HG03045 (cell line): ENCODE measurements at regions not wholly inside any gene's neighbourhood (a gene's known extent, or its start where the extent isn't known, plus 50 kb on each side); places are given as distances from the start of the nearest gene placed in this dataset.

Source experiments
- ATAC-seq: cut with Tn5 transposase; IDR thresholded peaks from one replicate; pipeline ENCODE4 v1.9.1; 2021; ENCODE audit warnings: mild to moderate bottlenecking, moderate library complexity; ENCODE audit not compliant: unreplicated experiment

DNA sequence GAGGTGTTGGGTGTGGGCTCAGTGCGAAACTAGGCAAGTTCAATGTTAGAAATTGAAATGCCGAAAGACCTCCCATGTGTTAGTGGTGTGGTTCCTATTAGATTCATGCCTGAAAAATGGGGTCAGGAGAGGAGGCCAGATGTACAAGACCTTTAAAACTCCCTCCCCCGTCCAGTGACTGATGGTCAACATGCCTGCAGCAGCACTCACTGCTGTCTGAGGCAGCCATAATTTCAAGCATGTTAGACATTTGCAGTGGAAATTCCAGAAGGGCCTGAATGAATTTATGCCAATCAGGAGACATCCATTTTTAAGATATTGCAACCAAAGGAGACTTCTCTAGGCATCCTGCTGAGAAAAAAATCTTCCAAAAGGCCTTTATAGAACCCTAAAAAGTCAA is 426.9 kb upstream of the NBEA start:
- no peak for ATAC-seq

GRCh38 chr13:34521171-34521570 is 420.9 kb upstream of the NBEA start:
- ATAC-seq, result no peak

GRCh38 chr13:34522808-34523207 is 419.3 kb upstream of the NBEA start:
- ATAC-seq, result no peak

DNA sequence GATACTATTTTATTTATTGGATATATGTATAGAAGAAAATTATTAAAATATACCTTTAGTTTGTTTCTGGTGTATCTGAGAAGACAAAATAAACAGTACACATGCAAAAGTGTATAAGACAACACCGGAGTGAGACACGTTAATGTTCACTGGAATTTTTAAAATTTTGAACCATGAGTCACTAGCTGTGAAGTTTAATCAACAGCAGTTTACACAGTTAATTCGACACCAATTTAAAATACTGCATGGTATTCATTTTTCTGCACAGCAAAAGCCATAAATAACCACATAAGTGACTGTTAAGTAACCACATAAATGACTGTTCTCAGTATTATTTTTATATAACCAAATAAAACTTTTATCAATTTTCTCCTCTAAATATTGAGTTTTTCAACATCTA is 418.7 kb upstream of the NBEA start:
- no peak for ATAC-seq

- no peak for ATAC-seq
Observed at GRCh38 chr13:34533941-34534340, 408.1 kb upstream of the NBEA start.

- ATAC-seq, result no peak
Observed at GRCh38 chr13:34542321-34542720, 399.7 kb upstream of the NBEA start.

DNA sequence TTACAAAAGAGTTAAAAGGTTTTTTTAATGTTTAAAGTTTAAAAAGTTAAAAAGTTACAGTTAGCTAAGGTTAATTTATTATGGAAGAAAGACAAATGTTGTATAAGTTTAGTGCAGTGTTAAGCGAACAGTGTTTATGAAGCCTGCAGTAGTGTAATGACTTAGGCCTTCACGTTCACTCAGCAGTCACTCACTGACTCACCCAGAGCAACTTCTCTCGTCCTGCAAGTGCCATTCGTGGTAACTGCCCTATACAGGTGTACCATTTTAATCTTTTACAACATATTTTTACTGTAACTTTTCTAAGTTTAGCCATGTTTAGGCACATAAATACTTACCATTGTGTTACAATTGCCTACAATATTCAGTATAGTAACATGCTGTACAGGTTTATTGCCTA is 398.2 kb upstream of the NBEA start:
- ATAC-seq, result no peak

- no peak for ATAC-seq
Observed at GRCh38 chr13:34545461-34545860, 396.6 kb upstream of the NBEA start.

- ATAC-seq, result no peak
Observed at GRCh38 chr13:34546344-34547250, 395.5 kb upstream of the NBEA start.

GRCh38 chr13:34547929-34548328 is 394.1 kb upstream of the NBEA start:
- ATAC-seq, result no peak

DNA sequence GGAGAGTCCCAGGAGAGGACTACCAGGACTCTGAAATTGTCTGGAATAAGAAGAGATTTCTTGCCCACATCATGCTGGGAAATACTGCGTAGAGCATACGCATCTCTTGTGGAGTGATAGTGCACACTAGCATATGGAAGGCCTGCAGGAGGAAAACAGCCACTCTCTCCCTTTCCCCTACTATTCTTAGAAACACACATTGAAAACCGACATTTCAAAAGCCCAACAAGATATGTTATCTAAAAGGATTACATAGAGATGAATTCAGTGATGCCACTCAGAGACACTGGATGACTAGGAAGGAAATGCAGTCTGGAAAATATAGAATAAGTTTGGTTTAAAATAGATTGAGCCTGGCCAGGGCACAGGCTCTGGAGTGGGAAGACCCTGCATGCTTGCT is 388.7 kb upstream of the NBEA start:
- no peak for ATAC-seq

DNA sequence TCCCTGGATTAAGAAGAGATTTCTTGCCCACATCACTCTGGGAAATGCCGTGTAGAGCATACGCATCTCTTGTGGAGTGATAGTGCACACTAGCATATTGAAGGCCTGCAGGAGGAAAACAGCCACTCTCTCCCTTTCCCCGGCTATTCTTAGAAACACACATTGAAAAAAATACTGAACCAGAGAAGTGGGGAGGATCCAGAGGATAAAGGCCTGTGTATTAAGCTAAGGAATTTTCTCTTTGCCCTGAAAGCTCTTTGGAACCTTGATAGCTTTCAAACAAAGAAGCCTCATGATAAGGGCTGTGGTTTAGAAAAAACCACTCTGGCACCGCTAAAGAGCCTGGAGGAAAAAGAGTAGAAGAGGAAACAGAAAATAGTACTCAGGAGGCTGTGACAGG is 386.1 kb upstream of the NBEA start:
- no peak for ATAC-seq

GRCh38 chr13:34561033-34561432 is 381.0 kb upstream of the NBEA start:
- no peak for ATAC-seq

DNA sequence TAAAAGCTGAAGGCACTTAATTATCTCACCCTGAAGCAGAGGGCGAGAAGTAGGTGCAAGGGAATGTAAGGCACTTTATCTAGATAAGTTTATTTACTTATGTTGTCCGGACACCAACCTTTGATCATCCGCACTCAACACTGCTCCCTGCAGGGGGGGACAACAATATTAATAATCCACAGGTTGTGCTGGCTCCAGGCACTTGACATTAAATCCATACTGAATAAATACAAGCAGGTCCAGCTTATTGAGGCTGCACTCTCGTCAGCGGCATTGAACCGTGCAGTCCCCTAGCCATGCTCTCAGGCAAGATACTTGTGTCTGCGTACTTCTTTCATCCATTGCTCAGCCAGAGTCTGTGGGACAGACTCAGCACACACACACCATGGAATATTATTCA is 374.5 kb upstream of the NBEA start:
- ATAC-seq, result no peak

DNA sequence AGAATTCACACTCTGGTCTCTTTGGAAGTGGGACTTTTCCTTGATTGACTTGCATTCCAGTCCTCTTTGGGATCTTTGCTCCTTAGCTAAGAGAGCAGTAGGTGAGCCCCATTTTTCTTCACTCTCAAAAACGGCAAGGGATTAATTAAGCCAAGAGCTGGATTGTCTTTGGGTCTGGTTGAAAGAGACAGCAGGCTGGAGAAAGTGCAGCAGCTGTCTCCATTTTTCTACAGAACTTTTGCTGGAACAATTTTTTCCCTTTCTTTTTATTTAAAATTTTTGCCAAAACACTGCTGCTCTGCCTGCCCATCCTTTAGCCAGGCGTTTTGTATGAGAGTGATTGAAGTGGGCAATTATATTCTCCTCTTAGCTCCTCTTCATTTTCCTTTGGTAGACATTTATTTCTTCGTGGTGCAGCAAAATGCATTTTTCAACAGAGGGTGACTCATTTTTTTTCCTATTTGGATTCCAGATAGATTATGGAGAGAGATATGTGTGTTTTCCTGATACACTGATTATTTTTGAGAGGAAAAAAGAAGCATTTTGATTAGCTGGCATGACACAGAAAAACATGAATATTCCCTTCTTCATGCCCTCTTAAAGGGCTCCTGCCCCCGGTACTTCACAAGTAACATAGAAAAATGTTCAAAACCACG is 371.2 kb upstream of the NBEA start:
- no peak for ATAC-seq

DNA sequence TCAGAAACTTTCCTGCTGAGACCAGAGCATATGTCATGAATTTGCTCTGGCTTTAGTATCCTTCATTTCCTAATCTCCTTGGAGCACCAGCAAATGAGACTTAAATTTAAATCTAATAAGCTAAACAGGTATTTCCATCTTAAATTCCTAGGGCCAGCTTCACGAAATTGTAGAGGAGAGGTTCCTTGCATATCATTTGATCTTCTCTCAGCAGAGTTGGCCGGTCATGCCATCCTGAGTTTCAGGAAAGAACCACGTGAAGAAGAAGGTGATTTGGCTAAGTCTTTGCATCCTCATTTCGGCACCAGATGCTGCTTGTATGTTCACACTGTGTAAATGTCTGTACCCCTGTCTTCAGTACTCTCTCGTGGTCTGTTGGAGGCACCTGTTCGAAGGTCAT is 370.4 kb upstream of the NBEA start:
- no peak for ATAC-seq

GRCh38 chr13:34577051-34577450 is 365.0 kb upstream of the NBEA start:
- no peak for ATAC-seq

GRCh38 chr13:34578471-34578870 is 363.6 kb upstream of the NBEA start:
- no peak for ATAC-seq

GRCh38 chr13:34578917-34579316 is 363.2 kb upstream of the NBEA start:
- ATAC-seq, result no peak

- ATAC-seq, result no peak
Observed at GRCh38 chr13:34583181-34583580, 358.9 kb upstream of the NBEA start.

DNA sequence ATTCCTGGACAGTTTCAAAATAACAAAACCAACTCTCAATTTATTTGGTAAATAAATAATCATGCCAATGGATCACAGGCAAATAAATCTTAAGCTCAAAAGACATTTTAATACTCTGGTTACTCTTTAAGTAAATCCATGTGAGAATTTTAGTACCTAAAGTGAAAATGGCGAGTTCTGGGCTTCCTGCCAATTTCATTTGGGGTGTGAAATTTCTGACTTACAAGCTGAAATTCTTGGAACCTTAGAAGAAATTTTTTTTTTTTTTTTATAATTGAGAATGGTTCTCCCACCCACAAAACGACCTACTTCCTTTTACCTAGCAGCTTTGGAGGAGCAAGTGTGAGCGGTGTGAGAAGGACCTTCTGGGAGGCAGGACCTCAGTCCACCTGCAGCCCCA is 354.5 kb upstream of the NBEA start:
- ATAC-seq, result no peak

- no peak for ATAC-seq
Observed at GRCh38 chr13:34588362-34588761, 353.7 kb upstream of the NBEA start.
